Kidney (tissue), 13 donors: ENCODE measurements at regions not wholly inside any gene's neighbourhood (a gene's known extent, or its start where the extent isn't known, plus 50 kb on each side); places are given as distances from the start of the nearest gene placed in this dataset.
A peak's percentile ranks its signal among the peaks of the same experiment; 100 is the strongest.

ENCODE experiments used
- DNase-seq, 5 donors: peaks; one replicate each; pipeline ENCODE4 v3.0.0-alpha.2; 2013 to 2020
- FAIRE-seq: peaks from 2 replicates; lab custom pipeline; 2012; peaks lifted over from hg19 to GRCh38; lab: Jason Lieb, UNC
- H3K27ac ChIP-seq, 2 donors: one replicate each; pipeline ENCODE4 v1.7.0; 2013; ENCODE audit warnings: low read depth in 2 of 2, low read length in 2 of 2, inconsistent platforms in 1 of 2
- H3K27me3 ChIP-seq: one replicate; pipeline ENCODE4 v1.7.1; 2013; ENCODE audit warnings: low read length, inconsistent platforms; ENCODE audit not compliant: control insufficient read depth, insufficient read depth
- H3K36me3 ChIP-seq, 3 donors: one replicate each; pipeline versions ENCODE4 v1.7.0 to v1.7.1; 2013; ENCODE audit warnings: low read length in 3 of 3, control low read depth in 1 of 3, inconsistent platforms in 1 of 3; ENCODE audit not compliant: insufficient read depth in 3 of 3, control insufficient read depth in 2 of 3
- H3K4me1 ChIP-seq, 3 donors: one replicate each; pipeline versions ENCODE4 v1.7.0 to v1.7.1; 2013; ENCODE audit warnings: low read length in 3 of 3, inconsistent platforms in 1 of 3, low read depth in 1 of 3; ENCODE audit not compliant: control insufficient read depth in 2 of 3, insufficient read depth in 2 of 3
- H3K4me3 ChIP-seq, 3 donors: one replicate each; pipeline versions ENCODE4 v1.7.0 to v1.8.1; 2013; ENCODE audit warnings: low read length in 3 of 3, control low read depth in 1 of 3, inconsistent platforms in 1 of 3
- H3K9ac ChIP-seq, 3 donors: one replicate each; pipeline versions ENCODE4 v1.7.0 to v1.7.1; 2013; ENCODE audit warnings: low read length in 3 of 3, control low read depth in 1 of 3, inconsistent platforms in 1 of 3
- H3K9me3 ChIP-seq, 3 donors: one replicate each; pipeline versions ENCODE4 v1.7.0 to v1.7.1; 2013; ENCODE audit warnings: low read length in 3 of 3, control low read depth in 1 of 3, inconsistent platforms in 1 of 3; ENCODE audit not compliant: control insufficient read depth in 2 of 3, insufficient read depth in 1 of 3
- intact Hi-C: fragments of 100-400 bp; cut with DNase I; formaldehyde crosslinking; loops from one replicate; pipeline ENCODE4 v1.11.1; 2022
- TF ChIP-seq, protein P1 (sequence below): IDR thresholded peaks from 3 replicates; pipeline ENCODE4 v1.5.1; 2012; ENCODE audit warnings: mild to moderate bottlenecking, moderate library complexity, borderline replicate concordance; ENCODE audit not compliant: insufficient read depth; ENCODE audit errors: extremely low read depth
- donor health status: control.
- donor health status: control.
- donor health status: control.
- donor health status: control.
- donor health status: control.
- donor health status: DM: yes; HTN: yes; CAD: no.
- donor health status: Normal renal cell carcinoma (clear cell type).

DNA sequence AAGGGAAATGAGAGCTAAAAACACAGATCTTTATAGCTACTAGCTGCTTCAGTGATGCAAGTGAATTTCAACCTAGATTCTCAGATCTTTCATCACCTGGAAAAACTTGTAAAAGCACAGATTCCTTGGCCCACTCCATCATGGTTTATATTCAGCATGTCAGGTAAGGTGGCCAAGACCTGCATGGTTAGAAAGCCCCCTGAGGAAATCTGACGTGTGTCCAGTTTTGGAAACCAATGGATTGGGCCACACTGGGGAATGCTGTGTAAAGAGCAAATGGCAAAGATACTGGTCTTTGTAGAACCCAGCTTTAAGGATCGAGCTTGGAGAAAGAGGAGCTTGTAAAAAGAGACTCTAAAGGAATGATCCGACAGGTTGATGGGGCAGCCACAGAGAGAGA lies 397.0 kb upstream of the ARRDC4 start:
- Histone ChIP-seq H3K9me3 (no peaks in the 10 kb centered on the region), H3K9ac (no peak overlapping the region), H3K27ac (no peak overlapping the region), H3K36me3 (no peaks in the 10 kb centered on the region), H3K27me3 (no peaks in the 10 kb centered on the region), H3K4me3 (no peak overlapping the region), H3K4me1 (no peaks in the 10 kb centered on the region)
- intact Hi-C loops = no loop called here
- DNase-seq (no peak), FAIRE-seq (no peak)
- TF ChIP-seq, protein P1, sequence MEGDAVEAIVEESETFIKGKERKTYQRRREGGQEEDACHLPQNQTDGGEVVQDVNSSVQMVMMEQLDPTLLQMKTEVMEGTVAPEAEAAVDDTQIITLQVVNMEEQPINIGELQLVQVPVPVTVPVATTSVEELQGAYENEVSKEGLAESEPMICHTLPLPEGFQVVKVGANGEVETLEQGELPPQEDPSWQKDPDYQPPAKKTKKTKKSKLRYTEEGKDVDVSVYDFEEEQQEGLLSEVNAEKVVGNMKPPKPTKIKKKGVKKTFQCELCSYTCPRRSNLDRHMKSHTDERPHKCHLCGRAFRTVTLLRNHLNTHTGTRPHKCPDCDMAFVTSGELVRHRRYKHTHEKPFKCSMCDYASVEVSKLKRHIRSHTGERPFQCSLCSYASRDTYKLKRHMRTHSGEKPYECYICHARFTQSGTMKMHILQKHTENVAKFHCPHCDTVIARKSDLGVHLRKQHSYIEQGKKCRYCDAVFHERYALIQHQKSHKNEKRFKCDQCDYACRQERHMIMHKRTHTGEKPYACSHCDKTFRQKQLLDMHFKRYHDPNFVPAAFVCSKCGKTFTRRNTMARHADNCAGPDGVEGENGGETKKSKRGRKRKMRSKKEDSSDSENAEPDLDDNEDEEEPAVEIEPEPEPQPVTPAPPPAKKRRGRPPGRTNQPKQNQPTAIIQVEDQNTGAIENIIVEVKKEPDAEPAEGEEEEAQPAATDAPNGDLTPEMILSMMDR = no peak

DNA sequence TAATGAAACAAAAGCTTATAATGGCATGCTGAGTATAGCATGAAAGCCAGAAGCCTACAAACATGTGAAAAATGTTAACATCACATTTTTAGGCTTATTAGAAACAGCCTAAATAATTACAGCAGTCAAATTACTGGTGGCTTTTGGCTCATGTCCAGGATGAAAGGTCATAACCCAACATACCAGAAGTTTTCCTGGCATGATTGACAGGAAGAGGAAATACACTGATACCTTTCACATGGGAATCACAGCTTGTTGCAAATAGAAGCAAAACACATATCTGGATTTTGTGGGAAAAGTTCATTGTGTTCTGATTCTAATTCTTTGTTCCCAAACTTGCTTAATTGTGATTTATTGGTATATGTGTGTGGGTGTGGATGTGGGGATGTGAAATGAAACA lies 393.5 kb upstream of the ARRDC4 start:
- FAIRE-seq (no peak), DNase-seq (peak in 3 of 5 donors; percentile 15 to 55 (median 50))
- Histone ChIP-seq H3K27me3 (no peaks in the 10 kb centered on the region), H3K36me3 (no peaks in the 10 kb centered on the region), H3K9ac (no peak overlapping the region), H3K27ac (no peak overlapping the region), H3K9me3 (no peaks in the 10 kb centered on the region), H3K4me3 (no peak overlapping the region), H3K4me1 (no peaks in the 10 kb centered on the region)
- TF ChIP-seq, protein P1 = no peak
- intact Hi-C loops = no loop called here

DNA sequence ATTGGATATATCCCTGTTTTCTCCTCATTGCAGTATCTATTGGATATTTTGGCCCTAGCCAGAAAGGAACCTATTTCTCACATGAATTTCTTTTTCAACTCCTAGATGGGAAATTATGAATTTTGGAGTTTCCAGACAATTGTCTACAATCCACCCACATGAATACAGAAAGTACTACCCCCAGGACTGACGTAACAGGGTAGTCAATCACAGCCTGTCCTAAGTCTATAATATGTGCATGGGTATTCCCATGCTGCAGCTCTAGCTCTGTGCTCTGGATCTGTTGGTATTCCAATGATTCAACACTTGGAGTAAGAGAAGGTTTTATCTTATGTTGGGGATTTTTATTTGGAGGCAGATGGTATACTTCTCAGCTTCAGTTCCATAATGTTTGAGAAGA lies 393.1 kb upstream of the ARRDC4 start:
- Histone ChIP-seq H3K4me1 (no peaks in the 10 kb centered on the region), H3K27me3 (no peaks in the 10 kb centered on the region), H3K36me3 (no peaks in the 10 kb centered on the region), H3K9ac (no peak overlapping the region), H3K4me3 (no peak overlapping the region), H3K27ac (no peak overlapping the region), H3K9me3 (no peaks in the 10 kb centered on the region)
- TF ChIP-seq, protein P1 = no peak
- intact Hi-C loops = no loop called here
- FAIRE-seq = no peak
- no peak for DNase-seq
